ENCODE measurements at regions not wholly inside any gene's neighbourhood (a gene's known extent, or its start where the extent isn't known, plus 50 kb on each side); places are given as distances from the start of the nearest gene placed in this dataset.
"Not testable (repeated sequence)": the region's sequence is repeated elsewhere in the genome, so short reads cannot be mapped to it uniquely, and the experiment has no call there.

- Mint-ChIP-seq H3K4me3 (no peak overlapping the region), H3K27me3 (ENCODE audit: low read depth) (no peaks in the 10 kb centered on the region), H3K36me3 (ENCODE audit: low read depth) (no peaks in the 10 kb centered on the region), H3K4me1 (peaks cover 15% of the 10 kb centered on the region), H3K27ac (ENCODE audit: unreplicated experiment) (no peak overlapping the region), H3K9me3 (peaks cover 2% of the 10 kb centered on the region)
- no peak for TF ChIP-seq CTCF (conservative IDR thresholded peaks at IDR 0.05)
- no peak for DNase-seq (ENCODE audit: low read depth, low spot score)
Measured at GRCh38 chr7:17046259-17046658, 164.5 kb upstream of the AGR3 start.

GRCh38 chr7:17046666-17047065 lies 164.9 kb upstream of the AGR3 start:
- H3K9me3 Mint-ChIP-seq: peaks cover 2% of the 10 kb centered on the region
- no peak overlapping the region for H3K27ac Mint-ChIP-seq (ENCODE audit: unreplicated experiment)
- H3K36me3 Mint-ChIP-seq (ENCODE audit: low read depth): no peaks in the 10 kb centered on the region
- no peak overlapping the region for H3K4me3 Mint-ChIP-seq
- peaks cover 11% of the 10 kb centered on the region for H3K4me1 Mint-ChIP-seq
- no peaks in the 10 kb centered on the region for H3K27me3 Mint-ChIP-seq (ENCODE audit: low read depth)
- no peak for DNase-seq (ENCODE audit: low read depth, low spot score)
- TF ChIP-seq CTCF (conservative IDR thresholded peaks at IDR 0.05): no peak

- not testable (repeated sequence) for H3K27me3 Mint-ChIP-seq (ENCODE audit: low read depth); H3K9me3 Mint-ChIP-seq; H3K4me3 Mint-ChIP-seq; H3K4me1 Mint-ChIP-seq; DNase-seq (ENCODE audit: low read depth, low spot score); H3K36me3 Mint-ChIP-seq (ENCODE audit: low read depth); H3K27ac Mint-ChIP-seq (ENCODE audit: unreplicated experiment)
Measured at GRCh38 chr7:17053164-17053563, 171.4 kb upstream of the AGR3 start.

GRCh38 chr7:17054206-17054605 lies 172.4 kb upstream of the AGR3 start:
- H3K36me3 Mint-ChIP-seq (ENCODE audit: low read depth): no peaks in the 10 kb centered on the region
- no peak for DNase-seq (ENCODE audit: low read depth, low spot score)
- TF ChIP-seq CTCF (conservative IDR thresholded peaks at IDR 0.05): no peak
- no peaks in the 10 kb centered on the region for H3K27me3 Mint-ChIP-seq (ENCODE audit: low read depth)
- H3K9me3 Mint-ChIP-seq: no peaks in the 10 kb centered on the region
- no peak overlapping the region for H3K27ac Mint-ChIP-seq (ENCODE audit: unreplicated experiment)
- no peaks in the 10 kb centered on the region for H3K4me1 Mint-ChIP-seq
- H3K4me3 Mint-ChIP-seq: no peak overlapping the region

GRCh38 chr7:17054836-17055235 lies 173.1 kb upstream of the AGR3 start:
- Mint-ChIP-seq H3K27ac (ENCODE audit: unreplicated experiment) (no peak overlapping the region), H3K27me3 (ENCODE audit: low read depth) (no peaks in the 10 kb centered on the region), H3K36me3 (ENCODE audit: low read depth) (no peaks in the 10 kb centered on the region), H3K4me3 (no peak overlapping the region), H3K9me3 (no peaks in the 10 kb centered on the region), H3K4me1 (no peaks in the 10 kb centered on the region)
- no peak for DNase-seq (ENCODE audit: low read depth, low spot score)
- no peak for TF ChIP-seq CTCF (conservative IDR thresholded peaks at IDR 0.05)

- Mint-ChIP-seq H3K27me3 (ENCODE audit: low read depth) (no peaks in the 10 kb centered on the region), H3K4me1 (no peaks in the 10 kb centered on the region), H3K36me3 (ENCODE audit: low read depth) (no peaks in the 10 kb centered on the region), H3K9me3 (no peaks in the 10 kb centered on the region), H3K4me3 (no peak overlapping the region), H3K27ac (ENCODE audit: unreplicated experiment) (no peak overlapping the region)
- no peak for TF ChIP-seq CTCF (conservative IDR thresholded peaks at IDR 0.05)
- DNase-seq (ENCODE audit: low read depth, low spot score): no peak
Measured at GRCh38 chr7:17055596-17055995, 173.8 kb upstream of the AGR3 start.
